ENCODE measurements at regions not wholly inside any gene's neighbourhood (a gene's known extent, or its start where the extent isn't known, plus 50 kb on each side); places are given as distances from the start of the nearest gene placed in this dataset.

DNA sequence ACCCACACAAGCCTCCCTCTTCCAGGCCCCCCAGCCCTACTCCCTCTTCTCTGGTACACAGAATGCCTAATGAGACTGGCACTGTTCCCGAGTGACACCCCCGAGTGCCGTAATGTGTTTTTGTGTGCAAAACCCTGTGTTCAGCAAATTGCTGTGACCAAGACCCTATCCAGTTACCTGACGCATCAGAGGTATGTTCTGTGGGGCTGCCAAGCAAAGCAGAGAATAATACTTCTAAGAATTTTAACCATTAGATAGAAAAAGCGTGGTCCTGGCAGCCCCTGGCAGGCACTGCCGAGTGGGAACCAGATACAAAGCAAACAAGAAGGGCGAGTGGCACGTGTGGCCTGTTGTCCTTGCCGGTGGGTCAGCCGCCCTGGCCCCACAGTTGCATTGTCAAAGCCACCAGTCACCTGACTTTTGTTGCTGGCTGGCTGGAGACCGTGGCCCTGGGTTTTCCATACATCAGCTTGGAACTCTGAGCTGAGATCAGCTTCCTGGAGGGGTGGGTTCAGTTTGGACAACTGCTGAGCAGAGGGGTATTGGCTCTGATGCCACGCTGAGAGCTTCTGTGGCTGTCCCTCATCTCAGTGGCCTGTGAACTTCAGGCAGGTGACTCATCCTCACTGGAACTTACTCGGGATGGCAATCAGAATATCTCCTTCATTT is 69.1 kb upstream of the BRD7 start:
- no peaks in the 10 kb centered on the region for H3K27me3 ChIP-seq (ENCODE audit: control insufficient read depth in 1 of 2, insufficient read depth in 2 of 2, low read length in 1 of 2)
- H3K36me3 ChIP-seq (ENCODE audit: control insufficient read depth in 1 of 2, insufficient read depth in 2 of 2, low read length in 1 of 2) = no peaks in the 10 kb centered on the region
- DNase-seq (no peak), ATAC-seq (ENCODE audit: low FRiP score) (no peak)
- no peaks in the 10 kb centered on the region for H3K4me1 ChIP-seq (ENCODE audit: control insufficient read depth in 1 of 2, insufficient read depth in 2 of 2, low read length in 2 of 2)
- peaks cover 5% of the 10 kb centered on the region for H3K9me3 ChIP-seq (ENCODE audit: control insufficient read depth, low read length)
- H3K4me3 ChIP-seq (ENCODE audit: low read length in 2 of 2) = no peak overlapping the region
- no peak overlapping the region for H3K27ac ChIP-seq (ENCODE audit: low read depth in 1 of 2, low read length in 2 of 2)
- intact Hi-C loops (cut with DNase I) = no loop called here
- WGBS, 2 donors = 49 to 52% methylated on average over 13 of the region's 13 CpGs

DNA sequence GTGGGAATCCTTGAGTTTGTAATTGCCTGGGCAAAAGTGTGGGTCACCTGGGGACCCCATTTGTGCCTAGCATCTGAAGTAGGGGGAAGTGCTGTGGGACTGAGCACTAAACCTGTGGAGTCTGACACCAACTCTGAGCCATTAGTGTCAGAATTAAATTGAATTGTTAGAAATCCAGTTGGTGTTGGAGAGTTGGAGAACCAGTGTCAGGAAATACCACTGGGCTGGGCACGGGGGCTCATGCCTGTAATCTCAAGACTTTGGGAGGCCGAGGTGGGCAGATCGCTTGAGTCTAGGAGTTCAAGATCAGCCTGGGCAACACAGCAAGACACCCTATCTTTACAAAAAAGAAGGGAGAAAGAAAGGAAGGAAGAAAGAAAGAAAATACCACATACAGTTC is 67.5 kb upstream of the BRD7 start:
- DNase-seq = no peak
- intact Hi-C loops (cut with DNase I) = no loop called here

DNA sequence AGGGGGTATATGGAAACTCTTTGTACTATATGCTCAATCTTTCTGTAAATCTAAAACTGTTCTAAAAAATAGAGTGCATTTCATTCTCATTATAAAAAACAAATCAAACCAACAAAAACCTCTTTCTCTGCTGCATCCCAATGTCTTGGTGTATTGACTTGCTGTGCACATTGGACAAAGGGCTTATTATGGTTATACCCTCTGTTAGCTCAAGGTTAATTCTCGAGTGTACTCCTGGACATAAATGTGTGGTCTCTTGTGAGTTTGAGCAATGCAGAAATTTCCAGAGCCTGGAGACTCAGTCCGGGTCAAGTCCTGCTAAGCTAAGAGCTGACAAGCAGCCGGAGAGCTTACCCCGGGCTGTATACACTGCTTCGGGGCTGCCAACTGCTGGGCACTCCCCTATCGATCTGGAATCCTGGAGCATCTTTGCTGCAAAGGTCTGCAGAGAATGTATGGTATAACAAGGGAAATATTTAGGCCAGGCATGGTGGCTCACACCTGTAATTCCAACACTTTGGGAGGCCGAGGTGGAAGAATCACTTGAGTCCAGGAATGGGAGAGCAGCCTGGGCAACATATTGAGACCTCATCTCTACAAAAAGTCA is 66.2 kb upstream of the BRD7 start:
- WGBS, 2 donors = 90 to 92% methylated on average over 7 of the region's 7 CpGs
- Histone ChIP-seq H3K36me3 (ENCODE audit: control insufficient read depth in 1 of 2, insufficient read depth in 2 of 2, low read length in 1 of 2) (no peaks in the 10 kb centered on the region), H3K27ac (ENCODE audit: low read depth in 1 of 2, low read length in 2 of 2) (no peak overlapping the region), H3K4me1 (ENCODE audit: control insufficient read depth in 1 of 2, insufficient read depth in 2 of 2, low read length in 2 of 2) (no peaks in the 10 kb centered on the region), H3K9me3 (ENCODE audit: control insufficient read depth, low read length) (peaks cover 3% of the 10 kb centered on the region), H3K4me3 (ENCODE audit: low read length in 2 of 2) (no peak overlapping the region), H3K27me3 (ENCODE audit: control insufficient read depth in 1 of 2, insufficient read depth in 2 of 2, low read length in 1 of 2) (no peaks in the 10 kb centered on the region)
- intact Hi-C loops (cut with DNase I) = no loop called here
- no peak for DNase-seq
- no peak for ATAC-seq (ENCODE audit: low FRiP score)

More for the DNA sequence above, 67.5 kb upstream of the BRD7 start:
- Histone ChIP-seq H3K4me3 (ENCODE audit: low read length in 2 of 2) (no peak overlapping the region), H3K9me3 (ENCODE audit: control insufficient read depth, low read length) (peaks cover 3% of the 10 kb centered on the region), H3K27me3 (ENCODE audit: control insufficient read depth in 1 of 2, insufficient read depth in 2 of 2, low read length in 1 of 2) (no peaks in the 10 kb centered on the region), H3K36me3 (ENCODE audit: control insufficient read depth in 1 of 2, insufficient read depth in 2 of 2, low read length in 1 of 2) (no peaks in the 10 kb centered on the region), H3K4me1 (ENCODE audit: control insufficient read depth in 1 of 2, insufficient read depth in 2 of 2, low read length in 2 of 2) (no peaks in the 10 kb centered on the region), H3K27ac (ENCODE audit: low read depth in 1 of 2, low read length in 2 of 2) (no peak overlapping the region)
- ATAC-seq (ENCODE audit: low FRiP score) = no peak
- whole genome bisulfite sequencing, 2 donors = 83 to 85% methylated on average over 3 of the region's 3 CpGs

DNA sequence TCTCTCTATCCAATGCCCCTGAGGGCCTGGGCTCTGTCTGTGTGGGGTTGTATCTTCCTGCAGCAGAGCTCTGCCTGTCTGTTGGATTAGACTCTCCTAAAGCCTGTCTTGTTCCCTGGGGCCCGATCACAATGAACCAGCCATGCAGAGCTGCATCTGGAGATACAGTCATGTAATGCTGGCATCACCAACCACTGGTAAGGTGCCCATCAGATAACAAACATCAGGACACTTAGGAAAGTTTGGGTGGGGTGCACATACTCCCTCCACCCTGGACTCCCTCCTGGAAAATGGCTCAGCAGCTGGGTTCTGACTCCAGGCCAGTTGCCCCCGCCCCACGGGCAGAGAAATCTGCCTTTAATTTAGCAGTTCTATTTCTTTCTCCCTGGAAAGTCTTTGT is 61.3 kb upstream of the BRD7 start:
- H3K4me3 ChIP-seq (ENCODE audit: low read length in 2 of 2) = no peak overlapping the region
- ATAC-seq (ENCODE audit: low FRiP score) = no peak
- no peaks in the 10 kb centered on the region for H3K4me1 ChIP-seq (ENCODE audit: control insufficient read depth in 1 of 2, insufficient read depth in 2 of 2, low read length in 2 of 2)
- peaks cover 1% of the 10 kb centered on the region for H3K9me3 ChIP-seq (ENCODE audit: control insufficient read depth, low read length)
- no peak overlapping the region for H3K27ac ChIP-seq (ENCODE audit: low read depth in 1 of 2, low read length in 2 of 2)
- 94% methylated on average over 3 of the region's 3 CpGs for WGBS, 2 donors
- no peaks in the 10 kb centered on the region for H3K36me3 ChIP-seq (ENCODE audit: control insufficient read depth in 1 of 2, insufficient read depth in 2 of 2, low read length in 1 of 2)
- H3K27me3 ChIP-seq (ENCODE audit: control insufficient read depth in 1 of 2, insufficient read depth in 2 of 2, low read length in 1 of 2) = no peaks in the 10 kb centered on the region
- intact Hi-C loops (cut with DNase I) = no loop called here
- no peak for DNase-seq

DNA sequence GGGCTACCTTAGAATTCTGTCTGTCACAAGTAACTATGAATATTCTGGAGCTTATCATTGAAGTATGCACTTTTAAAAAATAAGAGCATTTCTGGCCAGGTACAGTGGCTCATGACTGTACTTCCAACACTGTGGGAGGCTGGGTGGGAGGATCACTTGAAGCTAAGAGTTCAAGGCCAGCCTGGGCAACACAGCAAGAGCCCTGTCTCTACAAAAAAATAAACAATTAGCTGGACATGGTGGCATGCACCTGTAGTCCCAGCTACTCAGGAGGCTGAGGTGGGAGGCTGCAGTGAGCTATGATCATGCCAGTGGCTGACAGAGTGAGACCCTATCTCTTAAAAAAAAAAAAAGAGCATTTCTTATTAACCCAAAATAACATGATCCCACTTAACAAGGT is 60.0 kb upstream of the BRD7 start:
- Histone ChIP-seq H3K4me3 (ENCODE audit: low read length in 2 of 2) (no peak overlapping the region), H3K36me3 (ENCODE audit: control insufficient read depth in 1 of 2, insufficient read depth in 2 of 2, low read length in 1 of 2) (no peaks in the 10 kb centered on the region), H3K27me3 (ENCODE audit: control insufficient read depth in 1 of 2, insufficient read depth in 2 of 2, low read length in 1 of 2) (no peaks in the 10 kb centered on the region), H3K4me1 (ENCODE audit: control insufficient read depth in 1 of 2, insufficient read depth in 2 of 2, low read length in 2 of 2) (no peaks in the 10 kb centered on the region), H3K27ac (ENCODE audit: low read depth in 1 of 2, low read length in 2 of 2) (no peak overlapping the region), H3K9me3 (ENCODE audit: control insufficient read depth, low read length) (peaks cover 1% of the 10 kb centered on the region)
- intact Hi-C loops (cut with DNase I) = no loop called here
- DNase-seq = no peak
- ATAC-seq (ENCODE audit: low FRiP score) = no peak

DNA sequence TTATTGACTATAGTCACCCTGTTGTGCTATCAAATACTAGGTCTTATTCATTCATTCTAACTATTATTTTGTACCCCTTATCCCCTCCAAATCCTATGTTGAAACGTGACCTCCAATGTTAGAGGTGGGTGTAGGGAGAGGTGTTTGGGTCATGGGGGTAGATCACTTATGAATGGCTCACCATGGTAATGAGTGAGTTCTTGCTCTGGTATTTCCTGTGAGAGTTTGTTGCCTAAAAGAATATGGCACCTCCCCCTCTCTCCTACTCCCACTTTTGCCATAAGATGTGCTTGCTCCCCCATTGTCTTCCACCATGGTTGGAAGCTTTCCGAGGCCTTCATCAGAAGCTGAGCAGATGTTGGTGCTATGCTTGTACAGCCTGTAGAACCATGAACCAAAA is 59.3 kb upstream of the BRD7 start:
- no peaks in the 10 kb centered on the region for H3K27me3 ChIP-seq (ENCODE audit: control insufficient read depth in 1 of 2, insufficient read depth in 2 of 2, low read length in 1 of 2)
- WGBS, 2 donors = 95 to 96% methylated on average over 2 of the region's 2 CpGs
- ATAC-seq (ENCODE audit: low FRiP score) (no peak), DNase-seq (no peak)
- peaks cover 1% of the 10 kb centered on the region for H3K9me3 ChIP-seq (ENCODE audit: control insufficient read depth, low read length)
- H3K36me3 ChIP-seq (ENCODE audit: control insufficient read depth in 1 of 2, insufficient read depth in 2 of 2, low read length in 1 of 2) = no peaks in the 10 kb centered on the region
- no peak overlapping the region for H3K4me3 ChIP-seq (ENCODE audit: low read length in 2 of 2)
- no peak overlapping the region for H3K27ac ChIP-seq (ENCODE audit: low read depth in 1 of 2, low read length in 2 of 2)
- H3K4me1 ChIP-seq (ENCODE audit: control insufficient read depth in 1 of 2, insufficient read depth in 2 of 2, low read length in 2 of 2) = no peaks in the 10 kb centered on the region
- intact Hi-C loops (cut with DNase I) = no loop called here

DNA sequence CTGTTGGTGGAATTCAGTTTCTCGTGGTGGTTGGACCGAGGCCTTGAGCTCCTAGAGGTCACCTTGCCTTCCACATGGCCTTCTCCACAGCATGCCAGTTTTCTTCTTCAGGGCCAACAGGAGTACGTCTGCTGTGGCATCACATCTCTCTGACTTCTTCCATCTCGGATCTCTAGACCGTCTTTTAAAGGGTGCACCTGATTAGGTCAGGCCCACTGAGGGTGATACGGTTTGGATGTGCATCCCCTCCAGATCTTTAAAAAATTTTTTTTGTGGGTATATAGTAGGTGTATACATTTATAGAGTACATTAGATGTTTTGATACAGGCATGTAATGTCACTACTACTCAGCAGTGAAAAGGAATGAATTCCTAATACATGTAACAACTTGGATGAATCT is 58.3 kb upstream of the BRD7 start:
- intact Hi-C loops (cut with DNase I) = no loop called here

DNA sequence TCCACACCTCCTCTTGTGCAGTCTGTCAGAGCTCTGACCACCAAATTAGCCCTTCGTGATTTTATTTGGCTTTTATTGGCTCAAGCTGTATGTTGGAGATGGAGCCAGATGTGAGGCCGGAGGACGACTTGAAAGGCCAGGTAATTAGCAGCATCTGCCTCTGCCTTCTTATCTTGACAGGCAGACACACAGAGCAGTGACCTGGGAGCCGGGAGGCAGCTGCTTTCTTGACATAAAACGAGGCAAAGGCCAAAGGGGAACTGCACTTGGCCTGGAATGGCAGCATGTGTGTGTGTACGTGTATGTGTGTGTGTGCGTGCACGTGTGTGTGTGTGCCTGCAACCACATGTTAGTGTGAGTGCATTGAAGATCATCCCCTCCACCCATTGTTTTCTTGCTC is 56.9 kb upstream of the BRD7 start:
- H3K4me1 ChIP-seq (ENCODE audit: control insufficient read depth in 1 of 2, insufficient read depth in 2 of 2, low read length in 2 of 2) = no peaks in the 10 kb centered on the region
- WGBS, 2 donors = 77% methylated on average over 8 of the region's 8 CpGs
- intact Hi-C loops (cut with DNase I) = no loop called here

More for the DNA sequence above, 58.3 kb upstream of the BRD7 start:
- DNase-seq = no peak
- H3K36me3 ChIP-seq (ENCODE audit: control insufficient read depth in 1 of 2, insufficient read depth in 2 of 2, low read length in 1 of 2) = no peaks in the 10 kb centered on the region
- 97 to 99% methylated on average over 6 of the region's 6 CpGs for WGBS, 2 donors
- H3K9me3 ChIP-seq (ENCODE audit: control insufficient read depth, low read length) = peaks cover 1% of the 10 kb centered on the region
- no peak overlapping the region for H3K4me3 ChIP-seq (ENCODE audit: low read length in 2 of 2)
- no peak for ATAC-seq (ENCODE audit: low FRiP score)
- no peaks in the 10 kb centered on the region for H3K4me1 ChIP-seq (ENCODE audit: control insufficient read depth in 1 of 2, insufficient read depth in 2 of 2, low read length in 2 of 2)
- H3K27ac ChIP-seq (ENCODE audit: low read depth in 1 of 2, low read length in 2 of 2) = no peak overlapping the region
- H3K27me3 ChIP-seq (ENCODE audit: control insufficient read depth in 1 of 2, insufficient read depth in 2 of 2, low read length in 1 of 2) = no peaks in the 10 kb centered on the region

DNA sequence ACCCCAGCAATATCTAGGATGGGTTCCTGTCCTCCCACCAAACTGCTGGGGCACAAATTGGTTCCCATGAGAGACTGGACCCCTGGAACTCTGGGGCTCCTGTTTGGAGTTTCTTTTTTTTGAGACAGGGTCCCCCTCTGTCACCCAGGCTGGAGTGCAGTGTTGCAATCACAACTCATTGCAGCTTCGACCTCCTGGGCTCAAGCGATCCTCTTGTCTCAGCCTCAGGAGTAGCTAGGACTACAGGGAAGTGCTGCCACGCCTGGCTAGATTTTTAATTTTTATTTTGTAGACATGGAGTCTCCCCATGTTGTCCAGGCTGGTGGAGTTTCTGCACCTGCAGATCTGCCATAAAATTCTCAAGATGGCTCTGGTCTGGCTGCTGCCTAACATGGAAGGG is 56.3 kb upstream of the BRD7 start:
- intact Hi-C loops (cut with DNase I) = no loop called here
- H3K27me3 ChIP-seq (ENCODE audit: control insufficient read depth in 1 of 2, insufficient read depth in 2 of 2, low read length in 1 of 2) = no peaks in the 10 kb centered on the region
- WGBS, 2 donors = 92 to 97% methylated on average over 3 of the region's 3 CpGs

More for the DNA sequence above, 56.9 kb upstream of the BRD7 start:
- Histone ChIP-seq H3K27ac (ENCODE audit: low read depth in 1 of 2, low read length in 2 of 2) (no peak overlapping the region), H3K36me3 (ENCODE audit: control insufficient read depth in 1 of 2, insufficient read depth in 2 of 2, low read length in 1 of 2) (no peaks in the 10 kb centered on the region), H3K4me3 (ENCODE audit: low read length in 2 of 2) (no peak overlapping the region), H3K27me3 (ENCODE audit: control insufficient read depth in 1 of 2, insufficient read depth in 2 of 2, low read length in 1 of 2) (no peaks in the 10 kb centered on the region), H3K9me3 (ENCODE audit: control insufficient read depth, low read length) (peaks cover 1% of the 10 kb centered on the region)
- DNase-seq (no peak), ATAC-seq (ENCODE audit: low FRiP score) (no peak)

More for the DNA sequence above, 56.3 kb upstream of the BRD7 start:
- H3K27ac ChIP-seq (ENCODE audit: low read depth in 1 of 2, low read length in 2 of 2) = no peak overlapping the region
- no peaks in the 10 kb centered on the region for H3K36me3 ChIP-seq (ENCODE audit: control insufficient read depth in 1 of 2, insufficient read depth in 2 of 2, low read length in 1 of 2)
- peaks cover 1% of the 10 kb centered on the region for H3K9me3 ChIP-seq (ENCODE audit: control insufficient read depth, low read length)
- no peaks in the 10 kb centered on the region for H3K4me1 ChIP-seq (ENCODE audit: control insufficient read depth in 1 of 2, insufficient read depth in 2 of 2, low read length in 2 of 2)
- no peak for DNase-seq
- no peak for ATAC-seq (ENCODE audit: low FRiP score)
- no peak overlapping the region for H3K4me3 ChIP-seq (ENCODE audit: low read length in 2 of 2)

Measured in aorta (tissue), 5 donors.